ENCODE measurements at regions not wholly inside any gene's neighbourhood (a gene's known extent, or its start where the extent isn't known, plus 50 kb on each side); places are given as distances from the start of the nearest gene placed in this dataset.

DNA sequence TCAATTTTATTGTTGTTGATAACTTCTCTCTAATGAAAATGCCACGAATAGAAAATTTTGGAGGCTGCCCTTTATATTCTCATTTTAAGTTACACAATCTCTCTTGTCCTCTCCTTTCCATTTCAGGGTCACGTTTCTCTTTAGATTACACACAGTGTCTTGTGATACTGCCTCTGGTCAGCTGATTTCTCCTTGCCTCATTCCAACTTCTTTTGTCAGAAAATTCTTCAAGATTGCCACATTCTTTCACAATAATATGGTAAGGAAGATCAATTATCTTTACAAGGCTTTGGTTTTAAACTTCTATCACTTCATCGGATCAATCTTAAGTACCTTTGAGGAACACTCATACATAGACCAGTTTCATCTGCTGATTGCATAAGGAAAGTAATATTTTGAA is 370.3 kb downstream of the RFPL4B start:
- DNase-seq (ENCODE audit: low read depth in 2 of 2) = no peak

DNA sequence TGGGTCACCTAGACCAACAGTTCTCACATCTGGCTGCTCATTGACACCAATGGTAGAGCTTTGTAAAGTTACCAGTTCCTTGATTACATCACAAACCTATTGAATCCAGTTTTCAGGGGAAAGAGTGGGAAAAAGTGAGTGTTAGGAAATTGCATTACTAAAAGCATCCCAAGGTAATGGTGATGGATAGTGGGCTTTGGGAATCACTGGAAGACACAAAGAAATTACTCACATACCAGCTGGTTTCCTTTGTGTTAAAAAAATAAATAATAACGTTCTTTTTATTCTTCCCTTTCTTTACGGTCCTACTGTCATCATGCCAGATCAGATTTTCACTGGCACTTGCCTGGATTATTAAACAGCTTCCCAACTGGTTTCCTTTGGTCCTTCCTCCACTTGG is 370.7 kb downstream of the RFPL4B start:
- DNase-seq (ENCODE audit: low read depth in 2 of 2) = no peak

DNA sequence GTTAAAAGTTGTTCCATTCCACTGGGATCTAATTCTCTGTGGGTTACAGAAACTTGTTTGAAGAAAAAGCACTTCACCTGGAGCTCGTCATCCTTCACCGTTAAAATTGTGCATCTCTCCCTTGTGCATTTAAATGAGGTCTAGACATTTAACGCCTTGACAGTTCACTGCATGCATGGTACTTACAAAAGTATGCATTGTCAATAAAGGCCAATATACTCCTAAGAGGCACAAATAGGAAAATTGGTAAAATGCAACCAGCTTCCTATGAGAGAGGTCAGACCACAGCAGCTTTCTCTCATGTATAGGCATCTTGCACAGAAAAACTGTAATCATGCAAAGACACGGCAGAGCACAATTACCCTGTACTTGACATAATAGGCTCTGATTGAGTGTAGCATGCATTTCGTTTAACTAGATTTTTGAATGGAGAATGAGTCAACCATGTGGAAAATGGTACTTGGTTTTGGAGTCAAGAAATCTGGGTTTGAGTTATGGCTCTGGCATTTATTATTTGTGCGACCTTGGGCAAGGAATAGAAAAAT is 378.5 kb downstream of the RFPL4B start:
- DNase-seq (ENCODE audit: low read depth in 2 of 2) = no peak

DNA sequence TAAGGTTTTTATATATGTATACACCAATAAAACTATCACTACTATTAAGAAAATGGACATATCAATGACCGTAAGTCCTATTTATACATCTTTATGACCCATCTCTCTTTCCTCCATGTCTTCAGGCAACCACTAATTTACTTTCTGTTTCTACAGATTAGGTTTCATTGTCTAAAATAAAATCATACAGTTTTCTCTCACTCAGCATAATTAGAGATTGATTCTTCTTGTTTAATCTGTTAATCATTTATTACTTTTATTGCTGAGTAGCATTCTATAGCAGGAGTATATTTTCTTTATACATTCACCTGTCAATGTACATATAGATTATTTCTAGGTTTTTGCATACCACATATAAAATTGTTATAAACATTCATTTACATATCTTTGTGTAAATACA is 388.0 kb downstream of the RFPL4B start:
- no peak for DNase-seq (ENCODE audit: low read depth in 2 of 2)

DNA sequence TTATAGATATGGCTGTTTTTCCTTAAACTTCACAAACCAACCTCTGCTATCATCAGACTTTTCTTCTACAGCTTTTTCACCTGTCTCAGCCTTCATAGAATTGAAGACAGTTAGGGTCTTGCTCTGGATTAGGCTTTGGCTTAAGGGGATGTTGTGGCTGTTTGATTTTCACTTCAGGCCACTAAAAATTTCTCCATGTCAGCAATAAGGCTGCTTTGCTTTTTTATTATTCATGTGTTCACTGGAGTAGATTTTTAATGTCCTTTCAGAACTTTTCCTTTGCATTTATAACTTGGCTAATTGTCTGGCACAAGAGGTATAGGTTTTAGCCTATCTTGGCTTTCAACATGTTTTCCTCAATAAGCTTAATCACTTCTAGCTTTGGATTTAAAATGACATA is 392.6 kb downstream of the RFPL4B start:
- DNase-seq (ENCODE audit: low read depth in 2 of 2) = no peak

DNA sequence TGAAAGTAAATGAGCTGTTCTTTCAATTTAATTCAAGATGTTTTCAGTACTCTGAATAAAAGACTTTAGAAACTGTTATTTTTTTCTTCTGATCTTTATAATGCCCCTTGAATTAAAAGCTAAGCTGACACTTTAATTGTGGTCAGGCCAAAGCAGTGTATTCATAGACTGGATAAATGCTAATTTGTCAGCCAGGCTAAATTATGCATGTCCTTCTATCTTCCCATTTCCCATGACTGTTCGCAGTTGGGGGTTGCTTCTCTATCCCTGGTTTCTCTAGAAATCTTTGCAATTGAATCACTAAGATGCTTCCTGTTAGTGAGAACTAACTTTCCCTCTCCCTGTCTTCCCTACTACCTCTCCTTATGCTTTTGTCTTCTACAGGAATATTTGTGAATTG is 396.2 kb downstream of the RFPL4B start:
- no peak for DNase-seq (ENCODE audit: low read depth in 2 of 2)

DNA sequence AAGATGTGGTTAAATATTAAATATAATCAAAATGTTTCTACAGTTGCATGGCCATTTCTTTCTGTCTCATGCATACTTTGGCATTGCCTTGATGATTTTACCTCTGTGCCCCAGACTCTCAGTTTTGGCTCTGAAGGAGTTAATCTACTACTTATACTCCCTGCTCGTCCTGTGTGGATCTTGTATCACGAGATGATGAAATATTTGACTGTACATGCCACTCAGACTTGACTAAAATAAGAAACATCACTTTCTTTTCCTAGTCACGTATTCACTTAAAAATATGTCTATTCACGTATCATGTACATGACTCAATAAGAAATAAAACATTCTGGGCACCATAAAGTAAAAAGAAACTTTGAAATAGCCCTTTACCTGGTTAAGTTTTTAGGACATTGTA is 397.7 kb downstream of the RFPL4B start:
- DNase-seq (ENCODE audit: low read depth in 2 of 2) = no peak

DNA sequence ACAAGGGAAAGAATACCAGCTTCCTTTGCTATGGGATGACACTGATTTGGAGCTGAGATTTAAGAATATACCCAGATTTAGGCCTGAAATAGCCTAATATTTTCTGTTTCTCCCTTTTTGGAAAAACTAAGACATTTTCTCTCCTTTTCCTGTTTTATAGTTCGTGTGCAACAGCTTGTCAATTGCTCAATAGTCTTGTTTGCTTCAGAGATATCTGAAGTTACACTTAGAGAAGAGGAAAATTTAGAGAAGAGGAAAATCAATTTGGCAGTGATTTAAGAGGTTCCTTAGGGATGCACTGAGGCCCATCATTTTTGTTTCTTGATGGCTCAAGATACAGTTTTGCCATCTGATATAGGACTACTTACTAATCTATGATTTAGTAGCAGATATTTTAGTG is 398.6 kb downstream of the RFPL4B start:
- DNase-seq (ENCODE audit: low read depth in 2 of 2) = no peak

DNA sequence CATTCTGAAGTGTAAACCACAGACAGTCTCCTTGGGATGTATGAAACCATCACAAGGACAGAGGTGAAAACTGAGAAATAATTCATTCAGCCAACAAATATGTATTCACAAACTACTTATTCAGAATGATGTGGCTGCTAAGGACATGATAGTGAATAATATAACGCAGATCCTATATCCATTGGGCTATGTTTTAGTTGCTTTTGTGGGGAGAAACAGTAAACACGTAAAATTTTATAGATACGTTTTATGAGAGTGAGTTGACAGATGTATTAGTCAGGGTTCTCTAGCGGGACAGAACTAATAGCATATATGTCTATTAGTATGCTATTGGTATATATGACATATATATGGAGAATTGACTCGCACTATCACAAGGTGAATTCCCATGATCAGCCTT is 402.5 kb downstream of the RFPL4B start:
- no peak for DNase-seq (ENCODE audit: low read depth in 2 of 2)

DNA sequence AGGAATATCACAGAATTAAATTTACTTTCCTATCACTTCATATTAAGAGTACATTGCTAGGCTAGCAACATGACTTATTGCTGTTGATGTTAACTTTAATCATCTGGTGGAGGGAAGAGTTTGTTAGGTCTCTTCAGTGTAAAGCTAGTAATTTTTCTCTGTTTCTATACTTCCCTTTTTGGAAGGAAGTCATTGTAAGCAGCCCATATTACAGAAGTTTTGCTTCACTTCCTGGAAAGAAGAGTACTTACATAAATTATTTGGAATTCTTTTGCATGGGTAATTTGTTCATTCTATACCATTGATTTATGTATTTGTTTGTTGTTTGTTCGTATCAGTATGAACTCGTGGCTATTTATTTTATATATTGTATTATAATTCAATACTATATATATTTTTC is 405.2 kb downstream of the RFPL4B start:
- DNase-seq (ENCODE audit: low read depth in 2 of 2) = no peak

DNA sequence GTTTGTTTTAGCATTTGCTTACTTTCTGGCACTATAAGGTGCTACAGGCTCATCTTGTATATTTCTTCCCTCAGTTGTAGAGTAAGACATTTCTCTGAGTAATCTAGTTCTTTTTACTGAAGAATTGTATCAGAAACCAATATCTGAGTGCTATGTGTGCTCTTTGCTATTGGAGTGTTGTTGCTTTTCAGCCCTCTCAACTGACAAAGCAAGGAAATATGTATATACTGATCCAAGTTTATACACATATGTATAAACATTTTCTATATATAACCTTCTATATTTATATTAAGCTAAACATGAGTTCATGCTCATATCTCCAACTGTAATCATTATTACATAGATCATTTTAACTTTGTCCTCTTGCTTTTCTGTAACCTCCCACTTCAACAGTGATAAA is 405.7 kb downstream of the RFPL4B start:
- DNase-seq (ENCODE audit: low read depth in 2 of 2) = no peak

DNA sequence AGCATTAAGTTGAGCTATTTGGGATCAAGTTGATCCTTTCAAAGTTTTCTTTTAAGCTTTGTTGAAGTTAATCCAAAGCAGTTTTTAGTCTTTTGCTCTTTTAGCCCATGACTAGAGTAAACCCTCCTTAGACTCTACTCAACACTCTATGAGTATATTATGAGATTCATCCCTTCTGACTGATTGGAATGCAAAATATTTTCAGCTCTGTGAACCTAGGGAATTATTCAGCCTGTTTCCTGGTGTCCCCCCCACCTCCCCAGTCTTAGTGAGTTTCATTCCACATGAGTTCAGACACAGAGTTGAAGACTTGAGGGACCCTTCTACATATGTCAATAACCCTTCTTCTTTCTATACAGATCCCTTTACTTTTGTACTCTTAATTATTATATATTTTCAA is 413.7 kb downstream of the RFPL4B start:
- no peak for DNase-seq (ENCODE audit: low read depth in 2 of 2)

DNA sequence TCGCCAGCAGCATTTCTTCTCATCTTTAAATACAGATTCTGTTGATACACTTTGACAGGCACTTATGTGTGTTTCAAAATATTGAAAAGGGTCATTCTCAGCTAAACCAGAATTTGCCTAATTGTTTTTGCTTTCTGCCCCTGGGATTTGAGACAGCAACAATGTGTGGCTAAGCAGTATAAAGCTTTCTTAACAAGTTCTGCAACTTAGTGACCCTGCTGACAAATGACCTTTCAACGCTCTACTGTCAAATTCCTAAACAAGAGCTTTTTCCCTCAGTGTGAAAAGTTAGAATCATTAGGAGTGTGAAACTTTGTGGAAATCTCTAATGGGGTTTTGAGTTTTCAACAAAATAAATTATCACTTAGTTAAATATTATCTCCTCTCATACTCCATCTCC is 414.6 kb downstream of the RFPL4B start:
- no peak for DNase-seq (ENCODE audit: low read depth in 2 of 2)

DNA sequence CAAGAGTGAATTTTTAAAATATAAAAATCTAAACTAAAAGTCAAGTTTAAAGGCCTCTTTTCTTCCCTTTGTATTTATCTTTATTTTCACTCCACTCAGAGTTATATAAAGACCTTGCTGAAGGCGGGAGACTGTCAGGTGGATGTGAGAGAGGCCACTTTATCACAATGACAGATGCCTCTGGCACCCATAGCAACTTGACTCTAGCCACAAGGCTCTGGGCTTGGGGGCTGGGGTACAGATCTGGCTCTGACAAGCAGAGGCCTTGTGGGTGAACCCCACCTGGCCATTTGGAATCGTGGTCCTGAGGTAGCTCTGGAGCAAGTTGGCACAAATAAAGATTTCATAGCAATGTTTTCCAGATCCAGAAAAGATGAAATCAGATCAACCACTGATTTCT is 417.2 kb downstream of the RFPL4B start:
- no peak for DNase-seq (ENCODE audit: low read depth in 2 of 2)

DNA sequence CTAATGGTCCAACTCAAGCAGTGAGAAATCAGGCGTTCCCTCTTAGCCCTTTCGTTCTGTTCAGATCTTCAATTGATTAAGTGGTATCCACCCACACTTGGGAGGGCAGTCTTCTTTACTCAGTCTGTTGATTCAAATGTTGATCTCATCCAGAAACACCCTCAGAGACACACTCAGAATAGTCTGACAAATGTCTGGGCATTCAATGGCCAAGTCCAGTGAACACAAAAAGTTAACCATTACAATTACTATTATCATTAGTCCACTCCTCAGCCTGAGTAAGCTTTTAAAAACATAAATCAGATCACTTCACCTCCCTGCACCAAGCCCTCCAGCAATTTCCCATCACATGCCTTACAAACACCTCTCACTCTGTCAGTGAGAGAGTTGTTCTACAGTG is 423.2 kb downstream of the RFPL4B start:
- DNase-seq (ENCODE audit: low read depth in 2 of 2) = no peak

DNA sequence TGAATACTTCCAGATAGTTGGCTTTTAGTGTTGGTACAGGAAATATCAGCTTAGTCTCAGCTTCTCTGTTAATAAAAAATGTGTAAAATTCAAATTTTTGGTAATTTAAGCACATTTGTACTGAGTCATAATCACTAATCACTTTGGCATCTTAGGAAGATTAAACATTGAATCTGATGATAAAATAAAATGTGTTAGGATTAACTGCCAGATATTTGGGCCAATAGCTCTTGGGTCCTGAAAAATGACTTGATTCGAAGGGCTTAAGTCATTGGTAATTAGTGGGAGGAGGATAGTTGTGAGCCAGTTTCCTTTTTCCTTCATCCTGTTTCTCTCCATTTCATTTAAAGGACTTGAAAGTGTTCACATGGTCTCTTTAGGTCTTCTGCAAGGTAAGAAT is 426.1 kb downstream of the RFPL4B start:
- DNase-seq (ENCODE audit: low read depth in 2 of 2) = no peak

DNA sequence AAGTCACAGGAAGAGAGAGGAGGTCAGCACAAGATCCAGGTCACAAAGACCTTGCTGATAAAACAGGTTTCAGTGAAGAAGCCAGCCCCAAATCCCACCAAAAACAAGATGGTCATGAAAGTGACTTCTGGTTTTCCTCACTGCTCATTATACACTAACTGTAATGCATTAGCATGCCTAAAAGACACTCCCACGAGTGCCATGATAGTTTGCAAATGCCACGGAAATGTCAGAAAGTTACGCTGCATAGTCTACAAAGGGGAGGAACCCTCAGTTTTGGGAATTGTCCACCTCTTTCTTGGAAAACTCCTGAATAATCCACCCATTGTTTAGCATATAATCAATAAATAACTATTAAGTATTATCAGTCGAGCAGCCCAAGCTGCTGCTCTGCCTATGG is 427.2 kb downstream of the RFPL4B start:
- DNase-seq (ENCODE audit: low read depth in 2 of 2) = no peak

DNA sequence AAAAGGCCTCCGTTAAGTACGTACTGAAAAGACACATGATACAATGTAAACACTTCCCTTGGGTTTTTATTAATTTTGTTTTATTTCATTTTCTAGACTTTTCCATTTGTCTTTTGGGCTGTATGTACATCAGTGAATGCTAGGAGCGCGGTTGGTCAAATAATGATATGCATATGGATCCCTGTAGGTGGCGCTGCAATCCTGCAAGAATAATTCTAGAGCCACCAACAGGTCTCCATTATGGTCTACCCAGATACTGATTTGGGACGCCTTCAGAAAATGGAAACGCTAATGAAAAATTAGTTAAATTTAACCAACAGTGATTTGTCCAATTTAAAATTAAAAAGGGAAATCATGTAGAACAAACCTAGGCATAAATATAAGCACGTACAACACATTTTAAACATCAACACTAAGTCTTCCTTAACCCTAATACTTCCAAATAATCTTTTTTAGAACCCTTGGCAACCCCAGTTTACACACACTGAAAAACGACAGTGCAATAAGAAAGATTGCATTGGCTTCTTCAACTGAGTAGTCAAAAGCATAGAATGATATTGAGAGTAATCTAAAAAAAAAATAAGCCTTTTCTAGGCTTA is 433.5 kb downstream of the RFPL4B start:
- no peak for DNase-seq (ENCODE audit: low read depth in 2 of 2)

DNA sequence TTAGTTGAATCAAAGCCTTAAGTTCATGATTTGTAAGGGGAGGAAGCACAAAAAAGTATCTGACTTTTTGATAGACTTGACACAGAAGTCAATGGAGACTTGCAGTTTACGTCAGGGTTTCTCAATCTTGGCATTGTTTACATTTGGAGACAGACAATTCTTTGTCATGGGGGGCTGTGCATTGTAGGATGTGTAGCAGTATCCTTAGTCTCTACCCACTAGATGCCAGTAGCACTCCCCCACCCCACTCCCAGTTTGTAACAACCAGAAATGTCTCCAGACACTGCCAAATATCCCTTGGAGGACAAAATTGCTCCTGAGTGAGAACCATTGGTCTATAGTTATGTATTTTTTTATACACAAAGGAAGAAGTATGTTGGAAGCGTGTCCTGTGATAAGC is 434.1 kb downstream of the RFPL4B start:
- DNase-seq (ENCODE audit: low read depth in 2 of 2) = no peak

DNA sequence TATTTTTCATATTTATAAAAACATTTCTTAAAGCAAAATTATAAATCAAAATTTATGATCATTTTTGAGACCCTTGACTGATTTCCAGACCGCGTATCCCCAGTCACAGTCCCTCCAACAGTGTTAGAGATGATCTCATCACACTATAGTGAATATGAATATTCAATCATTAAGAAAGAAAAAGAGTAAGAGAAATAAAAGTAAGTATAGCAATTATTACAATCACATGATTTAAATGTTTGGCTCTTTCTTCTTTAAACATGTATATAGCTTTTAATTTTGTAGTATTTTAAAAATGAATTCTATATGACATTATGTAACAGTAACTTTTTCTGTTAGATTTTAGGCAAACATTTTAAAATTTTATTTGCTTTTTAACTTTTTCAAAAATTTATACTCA is 438.3 kb downstream of the RFPL4B start:
- DNase-seq (ENCODE audit: low read depth in 2 of 2) = no peak

DNA sequence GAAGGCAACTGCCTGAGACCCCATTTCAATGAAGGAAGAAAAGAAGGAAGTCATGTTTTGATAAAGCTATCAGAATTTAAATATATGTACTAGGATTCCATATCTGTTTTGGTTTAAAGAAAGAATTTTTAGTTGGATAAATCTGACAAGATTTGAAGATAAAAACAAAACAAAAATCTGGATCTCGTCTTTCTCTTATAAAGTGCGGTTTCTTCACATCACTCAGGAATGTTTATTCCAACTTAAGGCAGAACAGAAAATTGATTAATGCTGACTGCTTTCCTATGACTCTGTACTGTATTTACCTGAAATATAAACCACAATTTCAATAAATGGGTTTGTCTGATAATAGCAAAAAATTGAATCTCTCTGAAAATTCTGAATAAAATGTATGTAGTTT is 439.7 kb downstream of the RFPL4B start:
- no peak for DNase-seq (ENCODE audit: low read depth in 2 of 2)

DNA sequence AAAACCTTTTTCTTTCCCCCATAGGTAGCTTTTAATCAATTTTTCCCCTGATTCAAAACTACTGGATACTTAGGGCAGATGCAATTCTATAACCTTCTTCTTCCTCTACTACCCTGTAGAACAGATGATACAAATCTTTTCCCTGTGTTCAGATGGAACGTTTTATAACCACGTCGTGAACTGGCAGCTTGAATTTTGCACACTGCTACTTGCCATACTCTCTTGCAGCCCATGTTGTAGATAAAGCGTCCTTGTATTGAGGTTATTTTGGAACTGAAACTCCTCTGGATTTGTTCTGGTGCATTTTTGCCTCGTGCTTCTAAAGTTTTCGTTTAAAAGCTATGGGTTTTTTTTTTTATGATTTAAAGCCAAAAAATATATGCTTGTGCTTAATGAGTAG is 440.2 kb downstream of the RFPL4B start:
- DNase-seq (ENCODE audit: low read depth in 2 of 2) = no peak

DNA sequence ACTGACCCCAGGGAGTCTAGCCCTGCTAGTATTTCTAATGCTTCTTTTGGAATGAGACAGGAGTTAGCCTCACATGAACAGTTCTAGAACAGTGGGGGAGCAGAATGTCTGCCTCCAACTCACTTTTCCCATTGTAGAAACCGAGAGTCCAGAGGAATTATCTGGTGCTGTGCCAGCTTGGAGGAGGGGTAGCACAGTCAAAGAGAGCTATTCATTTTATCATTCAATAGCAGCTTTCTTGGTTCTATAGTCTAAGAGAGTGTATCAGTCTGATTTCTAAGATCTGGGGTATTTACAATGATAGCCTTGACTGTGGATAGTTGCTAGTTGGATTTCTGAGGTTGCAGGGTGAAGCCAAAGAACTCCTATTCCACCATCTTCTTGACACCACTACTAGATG is 448.2 kb downstream of the RFPL4B start:
- no peak for DNase-seq (ENCODE audit: low read depth in 2 of 2)

DNA sequence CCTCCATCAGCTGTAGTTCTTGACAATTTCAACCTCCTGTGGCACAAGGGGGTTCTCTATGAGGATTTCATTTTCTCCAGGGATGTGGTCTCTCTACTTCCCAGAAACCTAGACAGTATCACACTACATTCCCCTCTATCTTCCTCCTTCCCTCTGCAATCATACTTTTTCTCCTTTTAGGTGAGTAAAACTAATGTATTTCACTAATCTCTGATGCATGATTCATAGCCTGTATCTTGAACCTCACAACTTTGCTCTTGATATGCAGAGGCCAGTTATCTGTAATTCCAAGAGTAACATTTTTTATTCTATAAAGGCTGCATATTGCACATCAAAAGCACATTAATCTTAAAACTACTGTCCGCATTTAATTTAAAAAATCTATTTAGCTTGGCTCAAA is 449.6 kb downstream of the RFPL4B start:
- no peak for DNase-seq (ENCODE audit: low read depth in 2 of 2)
